BJ (cell line): ENCODE measurements at regions not wholly inside any gene's neighbourhood (a gene's known extent, or its start where the extent isn't known, plus 50 kb on each side); places are given as distances from the start of the nearest gene placed in this dataset.

Experiments
- CTCF ChIA-PET: fragments of 350-600 bp; formaldehyde crosslinking; extraction: SDS; loops from one replicate; lab custom pipeline; 2021; ENCODE audit warnings: antibody characterized with exemption, inconsistent platforms; lab: Yijun Ruan, JAX
- POLR2A ChIA-PET: fragments of 300-600 bp; sonication (Branson Sonifier 250); formaldehyde crosslinking; extraction: SDS; loops from one replicate; lab custom pipeline; 2021; ENCODE audit warnings: antibody characterized with exemption; lab: Charles Lee
- DNase-seq: peaks from one replicate; pipeline ENCODE4 v3.0.0-alpha.2; 2011; ENCODE audit warnings: low read depth
- H3K27me3 ChIP-seq: 2 replicates; pipeline ENCODE4 v1.6.0; 2011; ENCODE audit warnings: low read length; ENCODE audit not compliant: control insufficient read depth, insufficient read depth
- H3K36me3 ChIP-seq: 2 replicates; pipeline ENCODE4 v1.5.1; 2011; ENCODE audit warnings: low read length; ENCODE audit not compliant: control insufficient read depth, insufficient read depth
- H3K4me3 ChIP-seq: 2 replicates; pipeline ENCODE4 v1.5.1; 2011; ENCODE audit warnings: low read depth, mild to moderate bottlenecking, control low read depth, low read length
- TF ChIP-seq, protein P1 (sequence below): IDR thresholded peaks from 2 replicates; pipeline ENCODE4 v1.5.1; 2011; ENCODE audit warnings: low read depth, mild to moderate bottlenecking, control low read depth, inconsistent platforms, low read length, moderate library complexity; ENCODE audit not compliant: insufficient read depth

DNA sequence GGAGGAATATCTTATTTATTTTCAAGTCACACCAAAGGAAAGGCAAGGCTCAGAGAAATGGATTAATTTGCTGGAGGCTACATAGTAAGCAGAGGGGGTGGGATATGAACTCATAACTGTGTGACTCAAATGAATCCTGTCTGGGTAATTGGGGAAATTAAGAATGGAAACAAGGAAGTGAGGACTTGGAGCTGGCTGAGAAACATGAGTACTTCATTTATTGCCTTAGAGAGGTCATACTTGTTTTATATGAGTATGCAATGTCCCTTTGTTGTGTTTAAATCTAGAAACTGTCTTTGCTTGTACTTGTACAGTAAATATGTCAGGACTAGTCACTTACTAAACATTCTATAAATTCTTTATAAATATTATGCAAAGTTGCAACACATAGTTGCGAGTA lies 2166.7 kb upstream of the PIK3C3 start:
- no peak overlapping the region for H3K4me3 ChIP-seq
- CTCF ChIA-PET: no interaction called here
- POLR2A ChIA-PET: no interaction called here

DNA sequence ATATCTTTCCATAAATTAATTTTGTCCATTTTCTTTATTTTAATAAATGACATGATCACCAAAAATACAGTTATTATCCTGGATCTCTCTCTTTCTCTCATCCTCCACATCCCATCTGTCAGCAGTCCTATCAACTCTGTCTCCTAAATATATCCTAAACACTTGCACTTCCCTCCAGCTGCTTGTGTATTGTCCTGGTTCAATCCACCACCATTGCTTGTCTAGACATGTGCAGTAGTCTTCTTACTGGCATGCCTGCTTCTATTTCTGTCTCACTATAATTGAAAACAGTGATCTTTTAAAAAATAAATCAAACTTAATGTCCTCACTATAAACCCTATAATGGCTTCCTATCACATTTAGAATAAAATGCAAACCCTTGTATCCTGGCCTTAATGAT lies 2168.6 kb upstream of the PIK3C3 start:
- DNase-seq: no peak
- ChIA-PET POLR2A (no interaction called here), CTCF (no interaction called here)
- Histone ChIP-seq H3K4me3 (no peak overlapping the region), H3K27me3 (no peaks in the 10 kb centered on the region), H3K36me3 (no peaks in the 10 kb centered on the region)
- TF ChIP-seq, protein P1, sequence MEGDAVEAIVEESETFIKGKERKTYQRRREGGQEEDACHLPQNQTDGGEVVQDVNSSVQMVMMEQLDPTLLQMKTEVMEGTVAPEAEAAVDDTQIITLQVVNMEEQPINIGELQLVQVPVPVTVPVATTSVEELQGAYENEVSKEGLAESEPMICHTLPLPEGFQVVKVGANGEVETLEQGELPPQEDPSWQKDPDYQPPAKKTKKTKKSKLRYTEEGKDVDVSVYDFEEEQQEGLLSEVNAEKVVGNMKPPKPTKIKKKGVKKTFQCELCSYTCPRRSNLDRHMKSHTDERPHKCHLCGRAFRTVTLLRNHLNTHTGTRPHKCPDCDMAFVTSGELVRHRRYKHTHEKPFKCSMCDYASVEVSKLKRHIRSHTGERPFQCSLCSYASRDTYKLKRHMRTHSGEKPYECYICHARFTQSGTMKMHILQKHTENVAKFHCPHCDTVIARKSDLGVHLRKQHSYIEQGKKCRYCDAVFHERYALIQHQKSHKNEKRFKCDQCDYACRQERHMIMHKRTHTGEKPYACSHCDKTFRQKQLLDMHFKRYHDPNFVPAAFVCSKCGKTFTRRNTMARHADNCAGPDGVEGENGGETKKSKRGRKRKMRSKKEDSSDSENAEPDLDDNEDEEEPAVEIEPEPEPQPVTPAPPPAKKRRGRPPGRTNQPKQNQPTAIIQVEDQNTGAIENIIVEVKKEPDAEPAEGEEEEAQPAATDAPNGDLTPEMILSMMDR: no peak

More for the DNA sequence above, 2166.7 kb upstream of the PIK3C3 start:
- H3K27me3 ChIP-seq: no peaks in the 10 kb centered on the region
- DNase-seq: no peak
- TF ChIP-seq, protein P1: no peak
- no peaks in the 10 kb centered on the region for H3K36me3 ChIP-seq

DNA sequence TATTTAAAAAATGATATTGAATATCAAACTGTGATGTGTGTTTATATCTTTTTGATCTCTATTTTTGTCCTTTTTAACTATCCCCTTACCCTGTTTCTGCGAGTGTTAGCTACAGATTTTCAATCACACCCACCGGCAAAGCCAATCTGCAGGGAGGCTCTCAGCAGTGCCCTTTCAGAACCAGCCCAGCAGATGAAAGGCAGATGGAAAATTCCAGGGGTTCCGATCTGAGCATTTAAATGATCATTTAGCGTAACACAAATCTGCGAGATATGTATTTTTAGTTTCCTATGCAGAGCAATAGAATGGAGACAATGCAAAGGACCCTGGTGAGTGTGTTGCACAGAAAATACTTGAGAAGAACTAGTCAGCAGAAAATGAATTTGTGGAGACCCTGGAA lies 2170.5 kb upstream of the PIK3C3 start:
- ChIA-PET CTCF (no interaction called here), POLR2A (no interaction called here)
- no peak overlapping the region for H3K4me3 ChIP-seq
- H3K27me3 ChIP-seq: no peaks in the 10 kb centered on the region
- H3K36me3 ChIP-seq: no peaks in the 10 kb centered on the region
- TF ChIP-seq, protein P1: no peak
- no peak for DNase-seq

DNA sequence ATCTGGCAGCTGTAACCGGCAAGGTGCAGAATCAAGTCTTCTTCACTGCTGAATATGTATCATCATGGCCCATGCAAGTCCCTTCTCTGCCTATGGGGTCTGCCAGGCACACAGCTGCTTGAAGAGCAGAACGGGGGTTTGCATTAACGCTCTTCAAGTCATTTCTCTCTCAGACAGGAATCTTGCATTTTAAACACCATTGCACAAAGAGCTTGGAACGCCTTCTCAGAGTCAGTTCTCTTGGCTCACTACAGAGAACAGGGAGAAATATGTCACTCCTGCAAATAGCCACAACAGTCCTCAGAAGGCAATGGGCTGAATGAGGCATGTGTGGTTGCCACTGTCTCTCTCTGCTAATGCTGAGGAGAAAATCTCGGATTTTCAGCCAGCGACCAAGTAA lies 2173.5 kb upstream of the PIK3C3 start:
- Histone ChIP-seq H3K27me3 (no peaks in the 10 kb centered on the region), H3K36me3 (no peaks in the 10 kb centered on the region), H3K4me3 (no peak overlapping the region)
- TF ChIP-seq, protein P1: no peak
- ChIA-PET CTCF (no interaction called here), POLR2A (no interaction called here)
- no peak for DNase-seq

DNA sequence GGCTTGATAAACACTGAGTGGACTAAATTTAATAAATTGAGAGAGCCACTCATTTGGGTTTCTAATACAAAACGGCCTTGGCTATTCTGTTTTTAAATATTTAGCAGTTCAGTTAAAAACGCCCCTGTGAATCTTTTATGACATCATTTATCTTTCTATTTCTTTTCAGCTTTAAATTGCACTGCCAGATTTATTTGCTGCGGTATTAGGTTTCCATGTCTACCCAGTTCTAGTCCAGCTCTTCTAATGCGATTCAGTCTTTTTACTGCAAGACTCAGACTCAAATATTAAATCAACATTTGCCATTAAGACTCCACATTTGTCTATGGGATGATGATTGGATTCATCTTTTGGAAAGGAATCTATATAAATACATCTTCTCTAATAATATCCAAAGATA lies 2174.3 kb upstream of the PIK3C3 start:
- ChIA-PET CTCF (no interaction called here), POLR2A (no interaction called here)
- no peaks in the 10 kb centered on the region for H3K27me3 ChIP-seq
- DNase-seq: no peak
- H3K4me3 ChIP-seq: no peak overlapping the region
- H3K36me3 ChIP-seq: no peaks in the 10 kb centered on the region
- TF ChIP-seq, protein P1: no peak
